GM18507 (cell line): ENCODE measurements at regions not wholly inside any gene's neighbourhood (a gene's known extent, or its start where the extent isn't known, plus 50 kb on each side); places are given as distances from the start of the nearest gene placed in this dataset.

Experiments used
- DNase-seq: peaks from one replicate; pipeline ENCODE4 v3.0.0; 2011; ENCODE audit warnings: low read depth; ENCODE audit not compliant: insufficient read length; ENCODE audit errors: extremely low spot score
- FAIRE-seq: peaks from 2 replicates; lab custom pipeline; 2011; peaks lifted over from hg19 to GRCh38; lab: Jason Lieb, UNC

DNA sequence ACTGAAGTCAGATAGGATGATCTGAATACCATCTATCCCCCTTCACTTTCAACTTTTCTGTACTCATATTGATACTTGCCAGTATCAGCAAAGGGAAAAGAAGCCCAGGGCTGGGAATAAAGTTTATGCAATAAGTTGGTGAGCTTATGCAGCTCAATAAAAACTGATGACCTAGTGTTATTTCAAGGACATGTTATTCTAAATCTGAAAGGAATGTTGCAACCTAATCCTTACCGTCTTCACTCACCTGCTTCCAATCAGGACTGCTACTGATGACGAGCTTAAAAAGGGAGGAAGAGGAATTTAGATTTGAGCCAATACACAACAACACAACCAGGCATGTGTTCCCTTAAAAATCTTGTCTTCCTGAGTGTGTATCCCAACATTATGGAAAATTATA lies 419.9 kb downstream of the SPRY1 start:
- FAIRE-seq, result no peak
- no peak for DNase-seq

DNA sequence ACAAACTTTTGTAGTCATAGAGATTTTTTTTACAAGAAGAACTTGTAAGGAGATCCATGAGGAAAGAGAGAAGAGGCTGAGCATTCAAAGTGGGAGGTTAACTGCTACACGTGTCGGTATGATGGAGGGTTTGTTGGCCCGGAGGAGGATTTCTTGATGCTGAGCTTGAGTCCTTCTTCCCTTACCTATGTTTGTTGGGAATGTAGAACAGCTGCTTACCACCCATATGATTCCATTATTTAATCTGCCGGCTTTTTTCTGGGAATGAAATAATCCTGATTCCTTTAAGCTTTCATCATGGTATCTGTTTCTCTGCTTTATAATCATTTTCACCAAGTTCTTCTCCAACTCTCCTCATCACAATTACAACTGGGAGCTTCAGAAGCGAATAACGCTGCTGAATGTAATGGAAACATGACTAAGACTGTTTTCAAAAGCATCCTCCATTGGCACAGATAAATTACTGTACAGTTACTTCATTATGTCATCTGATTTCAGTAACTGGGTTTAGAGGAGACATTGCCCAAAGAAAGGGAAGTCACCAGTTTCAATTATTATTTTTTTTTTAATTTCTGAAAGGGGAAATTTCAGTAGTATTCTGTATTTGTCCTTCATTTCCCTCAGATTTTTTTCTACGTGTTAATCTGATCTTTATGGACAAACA lies 420.6 kb downstream of the SPRY1 start:
- FAIRE-seq (no peak), DNase-seq (no peak)

DNA sequence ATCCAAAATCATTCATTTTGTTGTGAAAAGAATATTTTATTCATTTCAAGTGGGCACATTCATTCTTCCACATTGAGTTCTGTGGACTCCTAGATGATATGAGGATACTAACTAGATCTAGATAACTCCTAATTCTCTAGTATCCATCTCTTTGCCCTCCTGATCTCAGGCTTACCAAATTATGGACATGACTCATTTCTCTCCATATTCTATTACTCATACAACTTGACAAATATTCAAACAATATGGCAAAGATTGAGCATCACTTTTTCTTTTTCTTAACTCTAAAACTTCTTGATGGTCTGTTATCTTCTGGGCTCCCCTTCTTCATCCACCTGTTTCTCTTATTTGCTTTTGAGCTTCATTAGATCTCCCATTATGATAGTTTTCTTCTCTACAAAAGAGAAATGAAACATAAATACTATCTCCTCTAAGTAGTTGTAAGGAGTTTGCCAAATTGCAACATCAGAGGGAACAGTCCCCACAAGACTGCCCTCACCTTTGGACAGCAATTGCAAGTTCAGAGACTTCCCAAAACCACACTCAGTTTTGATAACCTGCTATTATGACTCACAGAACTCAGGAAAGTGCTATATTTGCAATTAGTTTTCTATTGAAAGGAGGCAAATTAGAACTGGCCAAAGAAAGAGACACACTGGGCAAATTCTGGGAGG lies 422.9 kb downstream of the SPRY1 start:
- no peak for FAIRE-seq
- DNase-seq, result no peak

DNA sequence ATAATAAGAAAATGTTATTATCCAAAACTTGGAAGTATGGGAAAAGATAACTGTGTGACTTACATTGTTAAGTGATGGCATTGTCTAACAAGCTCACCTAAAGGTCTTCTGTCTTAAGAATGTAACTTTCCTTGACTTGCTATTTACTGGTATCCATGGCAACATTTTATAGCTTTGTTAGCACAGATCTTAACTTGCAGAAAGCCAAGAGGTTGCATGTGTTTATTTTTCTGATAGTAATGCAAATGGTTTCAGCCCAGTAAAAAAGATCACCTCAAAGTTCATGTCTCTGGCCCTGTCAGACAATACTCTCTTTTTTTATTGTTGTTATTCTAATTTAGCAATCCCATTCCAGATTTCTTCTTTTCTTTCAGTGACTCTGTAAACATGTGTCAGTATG lies 425.3 kb downstream of the SPRY1 start:
- FAIRE-seq (no peak), DNase-seq (no peak)

DNA sequence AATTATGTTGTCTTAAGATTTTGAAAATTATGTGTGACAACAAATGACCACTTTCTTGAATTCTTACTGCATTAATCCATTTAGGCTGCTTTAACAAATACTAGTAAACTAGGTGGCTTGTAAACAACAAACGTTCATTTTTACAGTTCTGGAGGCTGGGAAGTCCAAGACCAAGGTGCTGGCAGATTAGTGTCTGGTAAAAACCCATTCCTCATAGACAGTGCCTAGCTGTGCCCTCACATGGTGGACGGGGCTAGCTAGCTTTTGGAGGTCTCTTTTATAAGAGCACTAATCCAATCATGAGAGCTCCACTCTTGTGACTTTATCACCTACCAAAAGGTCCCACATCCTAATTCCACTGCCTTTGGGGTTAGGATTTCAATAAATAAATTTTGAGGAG lies 425.8 kb downstream of the SPRY1 start:
- DNase-seq (no peak), FAIRE-seq (no peak)

DNA sequence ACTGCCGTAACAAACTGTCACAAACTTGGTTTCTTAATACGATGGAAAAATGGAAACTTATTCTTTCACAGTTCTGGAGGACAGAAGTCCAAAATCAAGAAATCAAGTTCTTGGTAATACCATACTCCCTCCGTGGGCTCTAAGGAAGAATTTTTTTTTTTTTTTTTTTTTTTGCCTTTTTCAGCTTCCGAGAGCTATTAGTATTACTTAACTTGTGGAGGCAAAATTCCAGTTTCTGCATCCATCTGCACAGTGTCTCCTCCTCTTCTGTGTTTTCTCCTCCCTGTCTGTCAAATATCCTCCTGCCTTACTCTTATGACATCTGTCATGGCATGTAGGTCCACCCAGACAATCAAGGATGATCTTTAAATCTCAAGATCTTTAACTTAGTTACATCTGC lies 426.6 kb downstream of the SPRY1 start:
- no peak for FAIRE-seq
- no peak for DNase-seq

DNA sequence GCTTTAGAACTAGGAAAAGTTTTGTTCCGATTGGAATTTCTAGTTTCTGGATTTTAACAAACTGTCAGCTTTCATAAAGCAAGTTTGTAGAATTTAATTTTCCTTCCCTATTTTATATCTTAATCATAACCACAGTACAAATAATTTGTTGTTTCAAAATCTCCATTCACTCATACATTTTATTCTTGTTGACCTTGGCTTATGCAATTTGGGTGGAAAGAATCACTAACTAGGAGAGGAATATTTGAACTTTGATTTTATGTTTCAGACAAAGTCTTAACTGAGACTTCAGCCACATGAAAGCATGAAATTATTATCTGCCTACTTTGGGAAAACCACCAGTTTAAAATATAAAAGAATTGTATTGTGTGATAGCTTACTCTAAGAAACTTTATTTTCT lies 427.9 kb downstream of the SPRY1 start:
- DNase-seq, result no peak
- no peak for FAIRE-seq

DNA sequence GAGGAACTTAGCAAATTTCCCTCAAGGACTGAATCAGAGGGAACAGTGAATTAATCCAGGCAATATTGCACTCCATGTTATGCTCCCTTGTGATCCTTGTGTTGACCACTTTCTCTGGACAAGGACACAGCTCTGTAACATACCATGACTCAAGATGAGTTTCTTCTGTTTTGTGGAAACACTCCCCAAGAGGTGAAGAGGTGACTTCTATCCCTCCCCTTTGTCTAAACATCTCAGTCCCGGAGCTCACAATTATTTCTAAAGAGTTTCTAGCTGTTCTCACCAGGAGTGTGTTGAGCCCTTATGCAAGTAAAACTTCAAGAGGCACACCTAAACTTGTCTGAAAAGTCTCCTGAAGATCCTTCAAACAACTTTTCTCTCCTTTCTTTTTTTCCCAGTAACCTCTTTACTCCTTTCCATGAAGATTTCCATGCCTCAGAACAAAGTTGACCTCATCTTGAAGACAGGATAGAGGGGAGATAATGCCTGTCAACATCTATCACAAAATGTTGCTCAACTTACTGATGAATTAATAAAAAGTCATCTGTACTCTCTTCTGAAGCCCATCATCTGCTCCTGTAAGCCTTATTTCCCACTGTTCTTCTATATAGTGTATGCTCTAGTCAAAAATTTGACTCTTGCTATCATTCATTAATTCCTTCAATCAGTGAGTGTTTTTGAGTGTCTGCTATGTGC lies 429.1 kb downstream of the SPRY1 start:
- DNase-seq (no peak), FAIRE-seq (no peak)

DNA sequence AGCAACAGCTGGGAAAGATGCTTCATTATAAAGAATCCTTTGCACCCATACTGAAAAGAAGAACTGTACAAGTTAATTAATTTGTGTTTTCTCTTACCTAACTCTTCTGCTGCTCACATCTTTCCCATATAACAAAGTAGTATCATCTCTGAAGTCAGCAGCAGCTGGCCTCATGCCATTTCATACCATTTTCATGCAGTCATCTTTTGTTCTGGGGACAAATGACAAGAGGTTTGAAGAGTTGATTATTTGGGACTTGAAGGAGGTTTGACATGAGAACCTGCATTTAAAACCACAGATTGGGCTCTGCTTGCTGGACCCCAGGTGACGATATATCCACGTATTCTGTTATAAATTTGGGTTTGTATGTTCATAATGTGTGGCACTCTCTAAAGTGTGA lies 430.3 kb downstream of the SPRY1 start:
- DNase-seq (no peak), FAIRE-seq (no peak)

DNA sequence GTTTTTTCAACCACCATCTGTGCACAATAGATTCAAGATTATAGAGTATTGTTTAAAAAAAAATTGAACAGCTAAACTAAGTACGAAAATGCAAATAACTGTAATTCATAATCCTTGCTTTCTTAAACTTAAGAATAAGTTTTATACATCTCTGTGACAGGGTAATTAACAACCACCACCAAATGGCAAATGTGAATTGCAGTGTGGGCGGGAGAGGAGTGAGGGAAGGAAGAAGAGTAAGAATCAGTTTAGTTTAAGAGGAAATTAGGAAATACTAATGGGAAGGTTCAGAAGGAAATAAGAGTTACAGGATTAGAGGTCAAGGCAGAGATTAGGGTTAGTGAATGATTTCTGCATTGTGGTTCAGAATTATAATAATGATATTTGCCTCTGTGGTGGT lies 430.9 kb downstream of the SPRY1 start:
- DNase-seq (no peak), FAIRE-seq (no peak)

DNA sequence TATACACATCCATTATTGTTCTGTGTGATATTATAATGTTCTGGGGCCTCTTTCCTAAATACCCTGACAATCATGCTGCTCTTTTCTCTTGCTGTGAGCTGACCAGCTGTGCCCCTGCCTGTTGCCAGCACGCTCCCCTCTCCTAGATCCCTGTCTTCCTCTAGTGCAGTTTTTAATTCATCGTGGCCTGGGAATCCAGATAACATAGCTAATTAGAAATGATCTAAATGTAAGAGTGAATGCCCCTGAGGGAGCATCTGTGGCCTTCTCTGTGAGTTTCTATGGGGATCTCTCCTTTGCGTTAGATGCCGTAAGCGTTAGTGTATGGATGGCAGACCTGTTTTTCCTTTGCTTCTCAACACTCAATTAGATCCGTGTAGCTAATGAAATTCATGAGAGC lies 434.3 kb downstream of the SPRY1 start:
- no peak for FAIRE-seq
- no peak for DNase-seq

DNA sequence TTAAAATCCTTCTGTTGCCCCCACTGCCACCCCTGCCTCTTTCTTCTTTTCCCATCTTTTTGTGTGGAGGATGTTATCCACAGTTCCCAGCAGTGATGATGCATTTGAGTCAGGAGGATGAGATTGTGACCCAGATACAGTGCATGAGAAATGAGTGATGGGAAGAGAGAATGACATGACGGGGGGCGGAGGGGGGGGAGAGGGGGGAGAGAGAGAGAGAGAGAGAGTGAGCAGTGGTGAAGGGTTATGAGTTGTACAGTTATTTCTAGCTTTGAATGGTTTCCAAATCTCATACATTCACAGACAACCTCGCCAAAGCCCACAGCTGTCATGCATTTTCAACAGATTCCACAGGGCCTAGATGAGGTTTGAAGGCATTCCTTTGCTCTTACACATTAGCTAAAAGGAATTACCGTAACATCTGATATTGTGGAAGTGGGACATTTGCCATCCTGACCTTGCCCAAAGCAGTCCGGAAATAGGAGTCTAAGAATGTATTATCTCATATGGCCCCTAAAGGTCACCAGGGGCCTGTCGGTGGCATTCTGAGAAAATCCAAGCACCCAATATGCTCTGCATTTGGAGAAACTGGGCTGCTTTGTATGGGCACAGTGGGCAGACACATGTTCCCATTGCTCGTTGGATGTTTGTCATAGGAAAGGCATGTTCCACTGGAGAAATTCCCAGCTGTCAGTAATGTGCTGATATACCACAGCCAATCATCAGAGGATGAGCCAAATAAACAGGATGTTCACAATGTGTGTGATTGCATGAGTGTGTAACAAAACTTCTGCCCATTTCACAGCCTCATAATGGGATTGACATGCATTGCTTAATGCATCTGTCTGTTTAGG lies 435.8 kb downstream of the SPRY1 start:
- DNase-seq, result no peak
- no peak for FAIRE-seq

DNA sequence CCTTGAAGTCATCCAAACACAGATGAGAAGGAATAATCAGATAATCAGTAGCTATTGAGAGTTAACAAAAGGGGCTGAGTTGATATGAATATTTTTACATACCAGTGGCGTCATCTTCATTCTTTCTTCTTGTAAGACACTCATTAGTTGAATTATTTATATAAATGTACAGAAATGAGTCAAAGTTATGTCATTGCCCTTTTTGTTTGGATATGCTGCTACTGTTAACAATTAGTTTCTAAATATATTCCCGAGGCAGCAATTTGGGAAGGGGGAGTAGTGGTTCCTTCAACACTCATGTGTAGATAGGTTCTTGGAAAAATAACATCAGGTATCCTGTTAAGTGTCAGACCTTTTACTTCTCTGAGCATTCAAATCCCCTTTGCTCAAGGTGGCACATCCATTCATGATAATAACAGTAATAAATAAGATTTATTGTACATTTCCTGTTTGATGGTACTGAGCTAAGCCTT lies 436.6 kb downstream of the SPRY1 start:
- DNase-seq, result no peak
- no peak for FAIRE-seq

DNA sequence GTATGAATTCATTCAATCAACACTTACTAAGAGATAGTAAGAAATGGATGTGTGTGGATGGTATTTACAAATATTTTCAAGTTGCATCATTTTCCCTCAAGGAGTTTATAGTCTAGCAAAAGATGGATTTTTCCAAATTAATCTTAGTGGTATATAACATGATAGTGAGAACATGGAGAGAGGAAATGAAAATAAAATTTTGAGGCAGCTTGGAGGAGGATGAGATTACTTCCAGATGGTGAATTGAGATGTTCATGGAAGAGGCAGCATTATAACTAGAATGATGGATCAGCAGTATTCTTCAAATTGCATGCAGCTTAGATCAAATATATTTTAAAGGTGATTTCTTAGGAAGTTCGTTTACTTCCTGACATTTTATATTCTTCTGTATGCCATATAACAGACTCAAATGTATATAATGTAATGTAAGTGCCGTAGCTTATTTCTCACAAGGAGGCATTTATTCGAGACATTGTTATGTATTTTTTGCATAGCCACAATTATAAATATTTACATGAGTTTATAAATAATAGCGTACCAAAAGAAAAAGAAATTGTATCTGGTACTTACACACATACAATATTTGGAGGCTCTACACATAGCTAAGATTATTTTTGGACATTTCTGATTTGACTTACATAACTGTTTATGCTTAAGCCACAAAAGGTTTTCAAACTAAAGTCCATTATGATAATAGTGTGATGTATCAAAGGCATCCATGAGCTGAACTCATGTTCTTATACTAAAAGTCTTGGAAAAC lies 439.4 kb downstream of the SPRY1 start:
- no peak for FAIRE-seq
- DNase-seq, result no peak

DNA sequence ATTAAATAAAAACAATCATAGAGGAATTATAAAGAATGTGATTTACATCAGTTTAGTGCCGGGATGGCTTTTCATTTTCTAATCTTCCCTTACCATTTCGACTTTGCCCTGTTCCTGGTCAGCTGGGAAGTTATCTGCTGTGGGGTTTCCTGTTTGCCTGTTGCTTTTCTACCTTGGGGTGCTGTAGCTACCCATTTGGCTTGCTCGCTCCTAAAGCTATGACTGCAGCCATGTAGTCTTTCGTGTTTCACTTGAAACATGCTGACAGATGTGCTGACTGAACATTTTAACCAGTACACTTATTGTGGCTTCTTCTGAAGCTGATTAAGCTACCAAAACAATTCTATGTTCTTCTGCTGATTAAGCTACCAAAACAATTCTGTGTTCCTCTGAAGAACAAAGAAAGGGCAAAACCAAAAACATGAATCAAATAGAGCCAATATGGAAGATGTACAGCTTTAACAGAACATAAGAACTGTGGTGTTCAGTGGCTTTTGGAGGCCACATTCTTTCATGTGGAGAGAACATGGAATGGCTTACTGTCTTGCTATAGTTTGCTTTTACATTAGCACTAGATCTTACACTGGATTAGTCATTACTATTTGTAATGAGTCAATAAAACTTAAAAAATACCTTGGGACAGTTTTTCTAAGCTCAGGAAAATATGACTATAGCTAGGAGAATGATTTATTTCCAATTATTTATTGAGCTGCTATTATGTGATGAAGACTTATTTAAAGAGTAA lies 440.4 kb downstream of the SPRY1 start:
- FAIRE-seq (no peak), DNase-seq (no peak)

DNA sequence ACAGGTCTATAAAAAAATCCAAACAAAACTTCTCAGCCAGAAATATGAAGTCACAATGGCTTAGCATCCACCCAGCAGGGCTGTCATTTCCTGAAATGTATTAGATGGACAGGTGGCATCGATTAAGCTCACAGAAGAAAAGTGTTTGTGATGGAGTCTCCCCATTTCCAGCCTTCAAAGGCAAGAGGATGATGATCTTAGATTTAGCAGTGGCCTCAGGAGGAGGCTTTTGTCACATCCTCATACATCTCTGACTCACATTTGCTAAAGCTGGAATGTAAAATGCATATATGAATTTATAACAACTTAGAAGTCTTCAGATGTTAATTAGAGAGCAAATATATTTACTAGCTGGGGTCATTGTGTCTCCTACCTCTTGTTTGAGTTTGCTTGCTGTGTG lies 441.9 kb downstream of the SPRY1 start:
- FAIRE-seq (no peak), DNase-seq (no peak)

DNA sequence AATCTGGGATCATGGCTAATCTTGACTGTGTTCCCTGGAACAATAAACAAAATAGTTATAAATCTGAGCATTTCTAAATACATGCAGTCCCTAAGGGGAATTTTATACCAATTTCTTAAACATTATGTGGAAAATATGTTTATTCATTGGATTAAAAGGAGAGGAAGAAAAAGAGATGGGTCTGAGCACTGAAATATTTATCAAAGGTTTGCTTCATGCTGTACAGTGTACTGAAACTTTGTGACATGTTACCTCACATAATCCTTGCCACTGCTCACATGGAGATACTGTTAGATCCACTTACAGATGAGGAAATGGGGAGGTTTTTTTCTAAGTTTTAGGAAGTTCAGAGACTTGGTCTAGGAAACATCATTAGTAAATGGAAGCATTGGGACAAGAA lies 443.6 kb downstream of the SPRY1 start:
- DNase-seq (no peak), FAIRE-seq (no peak)

DNA sequence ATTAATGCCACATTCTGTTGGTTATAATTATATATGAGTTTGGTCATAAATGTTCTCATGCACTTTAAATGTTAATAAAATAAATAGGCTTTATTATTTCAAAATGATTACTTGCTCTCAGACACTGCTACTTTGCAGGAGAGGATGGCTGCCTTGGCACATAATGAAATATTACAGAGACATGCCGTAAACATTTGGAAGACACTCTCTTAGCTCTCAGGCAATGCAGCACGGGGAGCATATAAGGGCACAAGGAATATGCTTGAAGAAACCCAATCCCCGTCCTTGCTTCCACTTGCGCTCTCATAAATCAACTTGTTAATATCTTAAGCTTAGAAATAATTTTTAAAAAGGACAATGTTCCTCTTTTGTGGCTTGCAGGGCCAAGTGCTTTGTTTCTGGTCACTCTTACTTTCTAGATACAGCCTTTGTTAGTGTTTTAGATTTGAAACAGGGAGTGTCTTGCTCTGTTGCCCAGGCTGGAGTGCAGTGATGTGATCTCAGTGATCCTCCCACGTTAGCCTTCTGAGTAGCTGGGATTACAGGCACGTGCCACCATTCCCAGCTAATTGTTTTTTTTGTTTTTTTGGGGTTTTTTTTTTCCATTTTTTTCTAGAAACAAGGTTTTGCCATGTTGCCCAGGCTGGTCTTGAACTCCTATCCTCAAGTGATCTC lies 445.0 kb downstream of the SPRY1 start:
- no peak for FAIRE-seq
- DNase-seq, result no peak
